K562 (cell line): ENCODE measurements at regions not wholly inside any gene's neighbourhood (a gene's known extent, or its start where the extent isn't known, plus 50 kb on each side); places are given as distances from the start of the nearest gene placed in this dataset.

ENCODE experiments used
- ATAC-seq: fragments of 200-7000 bp; cut with Tn5 transposase; 3 replicates; pipeline ENCODE4 v1.9.1; 2020; ENCODE audit warnings: moderate library complexity
- BruUV-seq: library from RNA; stranded (reverse); fragments of 400-500 nt; replicated peaks from 2 replicates; lab custom pipeline; 2021; lab: Mats Ljungman, UMichigan
- CTCF ChIA-PET: fragments of 300-600 bp; formaldehyde crosslinking; extraction: SDS; loops from one replicate; lab custom pipeline; 2021; ENCODE audit warnings: low intra/inter-chr PET ratio; lab: Yijun Ruan, JAX
- POLR2A ChIA-PET: fragments of 300-600, 350-650 bp; sonication (Branson Sonifier 250); formaldehyde crosslinking; extraction: SDS; loops from one replicate; lab custom pipeline; 2021; ENCODE audit warnings: antibody characterized with exemption, inconsistent platforms; lab: Yijun Ruan, JAX
- DNase-seq, 4 experiments: peaks; one replicate each; pipeline versions ENCODE4 v3.0.0 to v3.0.0-alpha.2; 2011 to 2018; ENCODE audit warnings: low spot score in 3 of 4, mixed read lengths in 3 of 4; ENCODE audit errors: extremely low read depth in 1 of 4
- FAIRE-seq: peaks from 2 replicates; lab custom pipeline; 2011; peaks lifted over from hg19 to GRCh38; lab: Jason Lieb, UNC
- H2AFZ ChIP-seq: 2 replicates; pipeline ENCODE4 v1.6.0; 2011; ENCODE audit warnings: low read depth, low read length, control low read depth, inconsistent platforms
- H3K27ac ChIP-seq: fragments of 200-600 bp; 3 replicates; pipeline ENCODE4 v1.8.0; 2011; ENCODE audit warnings: low read depth, mild to moderate bottlenecking, control low read depth, inconsistent platforms, low read length, moderate library complexity, mixed read lengths; ENCODE audit errors: extremely low read depth
- H3K27me3 ChIP-seq, 2 experiments: fragments of 300-600 bp in 1 of 2; 2 replicates in 1 of 2; 3 replicates in 1 of 2; pipeline versions ENCODE4 v1.6.0 to v1.8.0; 2011; ENCODE audit warnings: inconsistent platforms in 2 of 2, low read length in 2 of 2, mild to moderate bottlenecking in 1 of 2, mixed read lengths in 1 of 2, moderate library complexity in 1 of 2; ENCODE audit not compliant: control insufficient read depth in 2 of 2, insufficient read depth in 2 of 2
- H3K36me3 ChIP-seq: fragments of 300-600 bp; 3 replicates; pipeline ENCODE4 v1.8.0; 2011; ENCODE audit warnings: mild to moderate bottlenecking, low read length, inconsistent platforms; ENCODE audit not compliant: control insufficient read depth, insufficient read depth
- H3K4me1 ChIP-seq, 2 experiments: fragments of 200-600 bp in 1 of 2; replicated peaks in 1 of 2; 2 replicates in 1 of 2; 3 replicates in 1 of 2; pipeline versions ENCODE4 v1.5.1 to v1.8.0; 2011; ENCODE audit warnings: inconsistent platforms in 2 of 2, low read length in 2 of 2, mild to moderate bottlenecking in 1 of 2, mixed read lengths in 1 of 2, moderate library complexity in 1 of 2; ENCODE audit not compliant: control insufficient read depth in 2 of 2, insufficient read depth in 2 of 2
- H3K4me2 ChIP-seq: 2 replicates; pipeline ENCODE4 v1.6.1; 2011; ENCODE audit warnings: low read length, control low read depth, inconsistent platforms, mixed read lengths; ENCODE audit not compliant: insufficient read depth
- H3K4me3 ChIP-seq: fragments of 200-600 bp; sonication (generic), shearing (Covaris generic); 2 replicates; pipeline ENCODE4 v1.5.1; 2016; ENCODE audit warnings: control low read depth, inconsistent platforms
- H3K79me2 ChIP-seq: fragments of 200-600 bp; 3 replicates; pipeline ENCODE4 v1.8.0; 2011; ENCODE audit warnings: low read length, inconsistent platforms; ENCODE audit not compliant: control insufficient read depth, insufficient read depth
- H3K9ac ChIP-seq, 2 experiments: 2 replicates each; pipeline versions ENCODE4 v1.6.0 to v1.6.1; 2011; ENCODE audit warnings: low read depth in 2 of 2, low read length in 2 of 2, control low read depth in 1 of 2, inconsistent platforms in 1 of 2, mild to moderate bottlenecking in 1 of 2, mixed read lengths in 1 of 2; ENCODE audit not compliant: insufficient read depth in 1 of 2
- H3K9me1 ChIP-seq: one replicate; pipeline ENCODE4 v1.6.0; 2011; ENCODE audit warnings: inconsistent platforms, mild to moderate bottlenecking, low read length, moderate library complexity; ENCODE audit not compliant: control insufficient read depth, insufficient read depth
- H3K9me3 ChIP-seq: replicated peaks from 2 replicates; pipeline ENCODE4 v1.5.1; 2011; ENCODE audit warnings: low read depth, low read length, inconsistent platforms; ENCODE audit not compliant: control insufficient read depth, insufficient read depth
- H4K20me1 ChIP-seq: replicated peaks from 2 replicates; pipeline ENCODE4 v1.6.1; 2011; ENCODE audit warnings: low read length, inconsistent platforms, mixed read lengths; ENCODE audit not compliant: control insufficient read depth, insufficient read depth
- ARID1B ChIP-seq: fragments of 450-650 bp; IDR thresholded peaks from 2 replicates; pipeline ENCODE4 v1.6.1; 2016; ENCODE audit warnings: antibody characterized with exemption, mild to moderate bottlenecking, inconsistent platforms
- ARID3A ChIP-seq: IDR thresholded peaks from 2 replicates; pipeline ENCODE4 v1.6.1; 2012; ENCODE audit warnings: low read depth, low read length, improper control_type of control experiment, borderline replicate concordance
- C11orf30 ChIP-seq: fragments of 450-650 bp; IDR thresholded peaks from 2 replicates; pipeline ENCODE4 v1.6.1; 2016; ENCODE audit warnings: low read depth, mild to moderate bottlenecking
- CREM ChIP-seq: IDR thresholded peaks from 2 replicates; pipeline ENCODE4 v1.6.1; 2014; ENCODE audit warnings: antibody characterized with exemption, low read depth
- DDX20 ChIP-seq: fragments of 450-650 bp; IDR thresholded peaks from 2 replicates; pipeline ENCODE4 v1.6.1; 2016; ENCODE audit warnings: missing genetic modification characterization, low read depth, mild to moderate bottlenecking, missing compliant biosample characterization, moderate library complexity
- DPF2 ChIP-seq: fragments of 450-650 bp; IDR thresholded peaks from 2 replicates; pipeline ENCODE4 v1.6.1; 2016
- JUND ChIP-seq, 2 experiments: IDR thresholded peaks; 2 replicates in 1 of 2; 3 replicates in 1 of 2; pipeline ENCODE4 v1.6.1; 2011; ENCODE audit warnings: borderline replicate concordance in 2 of 2, low read depth in 2 of 2, low read length in 2 of 2, improper control_type of control experiment in 1 of 2, missing biosample characterization in 1 of 2, missing genetic modification characterization in 1 of 2, missing genetic modification reagents in 1 of 2
- MAFF ChIP-seq: IDR thresholded peaks from 2 replicates; pipeline ENCODE4 v1.6.1; 2012; ENCODE audit warnings: low read length, improper control_type of control experiment
- MAFG ChIP-seq: fragments of 450-650 bp; conservative IDR thresholded peaks from 2 replicates; pipeline ENCODE4 v1.6.1; 2016; ENCODE audit warnings: missing genetic modification characterization, missing compliant biosample characterization
- MTA1 ChIP-seq: fragments of 450-650 bp; IDR thresholded peaks from 2 replicates; pipeline ENCODE4 v1.6.1; 2017; ENCODE audit warnings: borderline replicate concordance
- RB1 ChIP-seq: fragments of 450-650 bp; IDR thresholded peaks from 2 replicates; pipeline ENCODE4 v1.6.1; 2017; ENCODE audit warnings: low read depth, mild to moderate bottlenecking
- RBBP5 ChIP-seq: fragments of 200-600 bp; sonication (generic); IDR thresholded peaks from 2 replicates; pipeline ENCODE4 v1.6.1; 2012; ENCODE audit warnings: borderline replicate concordance, mild to moderate bottlenecking, low read length, control low read depth, inconsistent platforms; ENCODE audit not compliant: insufficient read depth, poor library complexity, severe bottlenecking
- RCOR1 ChIP-seq, 2 experiments: IDR thresholded peaks; 2 replicates each; pipeline ENCODE4 v1.6.1; 2012; ENCODE audit warnings: low read depth in 2 of 2, low read length in 2 of 2, borderline replicate concordance in 1 of 2, improper control_type of control experiment in 1 of 2
- UBTF ChIP-seq, 2 experiments: IDR thresholded peaks; 2 replicates each; pipeline ENCODE4 v1.6.1; 2012; ENCODE audit warnings: improper control_type of control experiment in 2 of 2, low read depth in 2 of 2, low read length in 2 of 2, borderline replicate concordance in 1 of 2
- ZEB2 ChIP-seq: fragments of 450-650 bp; IDR thresholded peaks from 2 replicates; pipeline ENCODE4 v1.6.1; 2016
- ZNF121 ChIP-seq: sonication (generic); formaldehyde crosslinking; conservative IDR thresholded peaks from 2 replicates; pipeline ENCODE4 v1.8.0; 2022; ENCODE audit warnings: missing genetic modification reagents
- ZNF212 ChIP-seq: fragments of 450-650 bp; formaldehyde crosslinking; IDR thresholded peaks from 2 replicates; pipeline ENCODE4 v1.4.0; 2020; ENCODE audit warnings: mild to moderate bottlenecking
- ZNF316 ChIP-seq: fragments of 450-650 bp; IDR thresholded peaks from 2 replicates; pipeline ENCODE4 v1.6.1; 2016
- WGBS: fragments of 100-300 bp; shearing (Covaris generic); methylation state at CpG from one replicate; pipeline ENCODE4 v1.1.6; 2016; ENCODE audit warnings: low coverage, mixed read lengths; ENCODE audit not compliant: insufficient coverage; ENCODE audit errors: missing lambda C conversion rate; 5-methylcytosine and 5-hydroxymethylcytosine counted together
- in situ Hi-C: fragments of 300-500 bp; cut with MboI; formaldehyde crosslinking; loops from 4 replicates; pipeline ENCODE4 v1.15.0; 2018; ENCODE audit warnings: inconsistent platforms, mixed read lengths
- intact Hi-C: fragments of 100-400 bp; cut with micrococcal nuclease; formaldehyde crosslinking; loops from 2 replicates; pipeline ENCODE4 v1.14.2; 2022

GRCh38 chr12:113612076-113612728 lies 140.5 kb upstream of the LHX5 start:
- Histone ChIP-seq H3K27me3 (no peaks in the 10 kb centered on the region), H3K9ac (peak overlapping the region; percentile 7 to 75; a peak in 1 of 4 replicates), H3K36me3 (no peaks in the 10 kb centered on the region), H4K20me1 (no peaks in the 10 kb centered on the region), H3K4me1 (peaks cover 8 to 14% of the 10 kb centered on the region in 2 experiments; a peak in 3 of 5 replicates), H3K27ac (peak overlapping the region; percentile 62; the same call in 2 of the 3 replicates), H2AFZ (peak overlapping the region; percentile 86), H3K4me2 (peak overlapping the region; percentile 68), H3K9me1 (no peaks in the 10 kb centered on the region), H3K4me3 (peak overlapping the region; percentile 26), H3K9me3 (no peaks in the 10 kb centered on the region; the same call in 1 of the 2 replicates), H3K79me2 (no peaks in the 10 kb centered on the region)
- intact Hi-C loops (no loop called here), in situ Hi-C loops (no loop called here)
- POLR2A ChIA-PET: interaction anchor here (0.6 to 1.4 kb wide), 7 partner anchors 20 to 528 kb away, joined by 3 to 4 read pairs (median 3); no protein-coding TSS in a partner anchor
- WGBS: under 1% methylated on average over 16 of the region's 16 CpGs
- FAIRE-seq: peak; percentile 96
- BruUV-seq: no TSS peak
- DNase-seq: peak in 3 of 4 experiments; percentile 24 to 74 (median 69)
- CTCF ChIA-PET: no interaction called here
- ATAC-seq: peak; percentile 98
- no peak for TF ChIP-seq ZNF212 (CRISPR knock-in tag)
- TF ChIP-seq RB1: peak; percentile 18; the same call in 1 of the 2 replicates
- TF ChIP-seq ARID3A: peak; percentile 16; the same call in 1 of the 2 replicates
- peak in 1 of 2 experiments; percentile 33; a peak in 1 of 4 replicates for TF ChIP-seq UBTF (IDR thresholded peaks at IDR 0.05; ENCODE audit: borderline replicate concordance in 1 of 2, low read depth in 2 of 2, low read length in 2 of 2)
- TF ChIP-seq RCOR1 (IDR thresholded peaks at IDR 0.05; ENCODE audit: borderline replicate concordance in 1 of 2, low read depth in 2 of 2, low read length in 2 of 2): peak in 1 of 2 experiments; percentile 89; a peak in 2 of 4 replicates
- TF ChIP-seq ZNF316: peak; percentile 93
- peak; percentile 78 for TF ChIP-seq ZNF121 (CRISPR knock-in tag)
- TF ChIP-seq CREM: 0 out of 2 replicates have a peak, but pooled peaks have one; percentile 25
- 0 out of 2 replicates have a peak, but pooled peaks have one; percentile 34 for TF ChIP-seq JUND (IDR thresholded peaks at IDR 0.05; ENCODE audit: borderline replicate concordance, low read depth, low read length)
- 0 out of 3 replicates have a peak, but pooled peaks have one; percentile 28 for TF ChIP-seq JUND (tag; IDR thresholded peaks at IDR 0.05; ENCODE audit: borderline replicate concordance, low read depth, low read length)
- peak; percentile 95 for TF ChIP-seq C11orf30
- TF ChIP-seq MAFG: peak; percentile 93
- TF ChIP-seq RBBP5: peak; percentile 41
- TF ChIP-seq DDX20: no peak
- peak; percentile 43; the same call in 1 of the 2 replicates for TF ChIP-seq ZEB2
- peak; percentile 43; the same call in 1 of the 2 replicates for TF ChIP-seq ARID1B
- no peak for TF ChIP-seq MTA1
- peak; percentile 80; the same call in 1 of the 2 replicates for TF ChIP-seq MAFF
- peak; percentile 52; the same call in 1 of the 2 replicates for TF ChIP-seq DPF2
